B cell (primary cell): ENCODE measurements at regions not wholly inside any gene's neighbourhood (a gene's known extent, or its start where the extent isn't known, plus 50 kb on each side); places are given as distances from the start of the nearest gene placed in this dataset.

Experiments used
- ATAC-seq: fragments of 200-7000 bp; cut with Tn5 transposase; one replicate; pipeline ENCODE4 v1.10.0; 2021; ENCODE audit warnings: low read depth, mild to moderate bottlenecking, moderate number of reproducible peaks, moderate library complexity
- CTCF ChIA-PET: fragments of 350-600 bp; sonication (Branson Sonifier 250); formaldehyde crosslinking; loops from one replicate; lab custom pipeline; 2021; ENCODE audit warnings: antibody characterized with exemption, inconsistent platforms; lab: Charles Lee
- POLR2A ChIA-PET: fragments of 350-600 bp; sonication (Branson Sonifier 250); formaldehyde crosslinking; loops from one replicate; lab custom pipeline; 2021; ENCODE audit warnings: antibody characterized with exemption; lab: Charles Lee
- DNase-seq: peaks from one replicate; pipeline ENCODE4 v3.0.0; 2013
- H2AFZ ChIP-seq: 2 replicates; pipeline ENCODE4 v1.6.1; 2012; ENCODE audit warnings: mild to moderate bottlenecking, low read depth, low read length; ENCODE audit not compliant: insufficient read depth, poor library complexity, severe bottlenecking
- H3K27ac ChIP-seq, 2 donors: 1 replicate in 1 of 2; 2 replicates in 1 of 2; pipeline ENCODE4 v1.5.1; 2012 to 2013; ENCODE audit warnings: low read length in 2 of 2, mild to moderate bottlenecking in 2 of 2, moderate library complexity in 1 of 2
- H3K27me3 ChIP-seq, 4 experiments: fragments of 200-600 bp in 1 of 4; sonication (generic) in 1 of 4; replicated peaks in 1 of 4; 1 replicate in 2 of 4; 2 replicates in 2 of 4; pipeline versions ENCODE4 v1.6.1 to v1.7.0; 2013 to 2016; ENCODE audit warnings: low read length in 3 of 4, mild to moderate bottlenecking in 2 of 4, mixed read lengths in 1 of 4, moderate library complexity in 1 of 4; ENCODE audit not compliant: insufficient read depth in 4 of 4, control insufficient read depth in 3 of 4; ENCODE audit errors: control extremely low read depth in 1 of 4
- H3K36me3 ChIP-seq, 2 experiments: replicated peaks in 1 of 2; 1 replicate in 1 of 2; 2 replicates in 1 of 2; pipeline versions ENCODE4 v1.6.1 to v1.7.1; 2013; ENCODE audit warnings: low read length in 1 of 2; ENCODE audit not compliant: insufficient read depth in 2 of 2, control insufficient read depth in 1 of 2; ENCODE audit errors: control extremely low read depth in 1 of 2, extremely low read depth in 1 of 2
- H3K4me1 ChIP-seq, 2 donors: fragments of 200-600 bp in 1 of 2; sonication (generic) in 1 of 2; 1 replicate in 1 of 2; 2 replicates in 1 of 2; pipeline versions ENCODE4 v1.5.1 to v1.6.1; 2013 to 2017; ENCODE audit warnings: low read length in 2 of 2; ENCODE audit not compliant: control insufficient read depth in 2 of 2, insufficient read depth in 2 of 2
- H3K4me2 ChIP-seq: replicated peaks from 2 replicates; pipeline ENCODE3; 2012; ENCODE audit warnings: mild to moderate bottlenecking, low read depth, low read length; ENCODE audit not compliant: poor library complexity, severe bottlenecking
- H3K4me3 ChIP-seq, 5 experiments: fragments of 200-600 bp in 1 of 5; sonication (generic) in 1 of 5; 1 replicate in 3 of 5; 2 replicates in 2 of 5; pipeline versions ENCODE4 v1.5.1 to v1.7.0; 2011 to 2016; ENCODE audit warnings: low read length in 4 of 5, mild to moderate bottlenecking in 4 of 5, low read depth in 2 of 5, control low read depth in 1 of 5, moderate library complexity in 1 of 5; ENCODE audit not compliant: insufficient read depth in 1 of 5; ENCODE audit errors: control extremely low read depth in 1 of 5, extremely low read depth in 1 of 5
- H3K79me2 ChIP-seq: fragments of 200-600 bp; sonication (generic); one replicate; pipeline ENCODE4 v1.6.0; 2016; ENCODE audit warnings: low read length; ENCODE audit not compliant: control insufficient read depth, insufficient read depth
- H3K9ac ChIP-seq: fragments of 200-600 bp; sonication (generic); 2 replicates; pipeline ENCODE4 v1.6.1; 2017; ENCODE audit warnings: mild to moderate bottlenecking, low read length, moderate library complexity
- H3K9me3 ChIP-seq, 3 donors: one replicate each; pipeline versions ENCODE4 v1.6.1 to v1.7.1; 2013; ENCODE audit warnings: low read length in 2 of 3; ENCODE audit not compliant: control insufficient read depth in 2 of 3, insufficient read depth in 1 of 3; ENCODE audit errors: control extremely low read depth in 1 of 3
- H4K20me1 ChIP-seq: 2 replicates; pipeline ENCODE4 v1.6.0; 2012; ENCODE audit warnings: mild to moderate bottlenecking, low read length; ENCODE audit not compliant: insufficient read depth, control insufficient read depth, poor library complexity, severe bottlenecking
- H3K27ac Mint-ChIP-seq: one replicate; pipeline ENCODE4 v1.8.0; 2021; ENCODE audit warnings: mixed read lengths
- H3K27me3 Mint-ChIP-seq: one replicate; pipeline ENCODE4 v1.8.0; 2021; ENCODE audit warnings: mixed read lengths
- H3K4me1 Mint-ChIP-seq: one replicate; pipeline ENCODE4 v1.8.0; 2021; ENCODE audit warnings: mixed read lengths
- H3K4me3 Mint-ChIP-seq: one replicate; pipeline ENCODE4 v1.8.0; 2021; ENCODE audit warnings: mixed read lengths
- H3K9me3 Mint-ChIP-seq: one replicate; pipeline ENCODE4 v1.8.0; 2022; ENCODE audit warnings: mixed read lengths; ENCODE audit not compliant: insufficient read depth
- EZH2 ChIP-seq: IDR thresholded peaks from 2 replicates; pipeline ENCODE4 v1.6.1; 2012; ENCODE audit warnings: borderline replicate concordance, low read depth, mild to moderate bottlenecking, moderate library complexity, low read length; ENCODE audit not compliant: insufficient read depth, poor library complexity, severe bottlenecking
- WGBS: methylation state at CpG from one replicate; pipeline ENCODE4 v1.1.5; 2013; ENCODE audit warnings: missing lambda C conversion rate; ENCODE audit not compliant: insufficient coverage; 5-methylcytosine and 5-hydroxymethylcytosine counted together
- intact Hi-C: fragments of 100-400 bp; cut with micrococcal nuclease; formaldehyde crosslinking; loops from one replicate; pipeline ENCODE4 v1.10.0; 2022
- TF ChIP-seq, protein P1 (sequence below): fragments of 200-600 bp; IDR thresholded peaks from one replicate; pipeline ENCODE4 v1.8.0; 2022; ENCODE audit warnings: antibody characterized with exemption, mild to moderate bottlenecking

DNA sequence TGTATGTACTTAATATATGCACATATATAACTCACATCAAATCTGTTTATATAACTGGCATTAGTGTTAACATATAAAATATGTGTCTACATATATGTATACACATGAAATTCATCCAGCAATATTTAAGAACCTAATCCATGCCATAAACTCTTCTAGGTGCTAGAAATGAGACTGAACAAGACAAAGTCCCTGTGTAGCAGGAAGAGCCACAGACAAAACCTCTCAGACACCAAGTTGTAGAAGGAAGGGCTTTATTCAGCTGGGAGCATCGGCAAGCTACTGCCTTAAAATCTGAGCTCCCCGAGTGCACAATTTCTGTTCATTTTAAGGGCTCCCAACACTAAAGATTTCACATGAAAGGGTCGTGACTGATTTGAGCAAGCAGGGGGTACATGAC is 52.5 kb downstream of the CRPPA start:
- no peak overlapping the region for H3K27ac ChIP-seq
- TF ChIP-seq, protein P1, sequence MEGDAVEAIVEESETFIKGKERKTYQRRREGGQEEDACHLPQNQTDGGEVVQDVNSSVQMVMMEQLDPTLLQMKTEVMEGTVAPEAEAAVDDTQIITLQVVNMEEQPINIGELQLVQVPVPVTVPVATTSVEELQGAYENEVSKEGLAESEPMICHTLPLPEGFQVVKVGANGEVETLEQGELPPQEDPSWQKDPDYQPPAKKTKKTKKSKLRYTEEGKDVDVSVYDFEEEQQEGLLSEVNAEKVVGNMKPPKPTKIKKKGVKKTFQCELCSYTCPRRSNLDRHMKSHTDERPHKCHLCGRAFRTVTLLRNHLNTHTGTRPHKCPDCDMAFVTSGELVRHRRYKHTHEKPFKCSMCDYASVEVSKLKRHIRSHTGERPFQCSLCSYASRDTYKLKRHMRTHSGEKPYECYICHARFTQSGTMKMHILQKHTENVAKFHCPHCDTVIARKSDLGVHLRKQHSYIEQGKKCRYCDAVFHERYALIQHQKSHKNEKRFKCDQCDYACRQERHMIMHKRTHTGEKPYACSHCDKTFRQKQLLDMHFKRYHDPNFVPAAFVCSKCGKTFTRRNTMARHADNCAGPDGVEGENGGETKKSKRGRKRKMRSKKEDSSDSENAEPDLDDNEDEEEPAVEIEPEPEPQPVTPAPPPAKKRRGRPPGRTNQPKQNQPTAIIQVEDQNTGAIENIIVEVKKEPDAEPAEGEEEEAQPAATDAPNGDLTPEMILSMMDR, result no peak
- no peak for TF ChIP-seq EZH2
- H4K20me1 ChIP-seq, result no peaks in the 10 kb centered on the region
- no peak overlapping the region for H2AFZ ChIP-seq
- no peak overlapping the region for H3K9ac ChIP-seq
- intact Hi-C loops, result no loop called here
- no peak overlapping the region for H3K27ac Mint-ChIP-seq
- no peaks in the 10 kb centered on the region for H3K27me3 ChIP-seq
- H3K4me3 Mint-ChIP-seq, result no peak overlapping the region
- ChIA-PET CTCF (no interaction called here), POLR2A (no interaction called here)
- no peaks in the 10 kb centered on the region for H3K36me3 ChIP-seq
- no peaks in the 10 kb centered on the region for H3K9me3 Mint-ChIP-seq
- H3K4me3 ChIP-seq, result no peak overlapping the region
- no peaks in the 10 kb centered on the region for H3K4me1 Mint-ChIP-seq
- no CpG with 5 or more reads among the region's 3 CpGs for WGBS
- ATAC-seq (no peak), DNase-seq (no peak)
- no peaks in the 10 kb centered on the region for H3K79me2 ChIP-seq
- no peaks in the 10 kb centered on the region for H3K9me3 ChIP-seq
- H3K27me3 Mint-ChIP-seq, result no peaks in the 10 kb centered on the region
- no peaks in the 10 kb centered on the region for H3K4me1 ChIP-seq
- no peak overlapping the region for H3K4me2 ChIP-seq

DNA sequence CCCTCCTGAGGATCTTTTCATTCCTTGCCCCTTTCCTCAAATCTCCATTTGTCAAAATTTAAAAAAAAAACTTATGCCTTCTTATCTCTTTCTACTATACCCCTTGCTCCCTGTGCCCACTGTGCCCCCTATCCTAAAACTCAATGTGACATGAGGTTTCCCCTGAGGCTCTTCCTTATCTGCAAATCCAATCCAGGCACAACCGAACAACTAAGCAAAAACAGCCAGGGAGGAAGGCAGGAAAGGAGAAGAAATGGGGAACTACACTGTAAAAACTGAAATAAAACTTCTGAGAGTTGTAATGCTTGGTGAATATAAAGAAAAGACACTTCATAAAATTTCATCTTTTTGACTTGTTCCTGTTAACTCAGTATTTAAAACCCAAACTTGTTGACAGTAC is 54.2 kb downstream of the CRPPA start:
- Histone ChIP-seq H3K27me3 (no peaks in the 10 kb centered on the region), H3K27ac (no peak overlapping the region), H4K20me1 (no peaks in the 10 kb centered on the region), H3K4me2 (no peak overlapping the region), H3K9ac (no peak overlapping the region), H3K4me3 (no peak overlapping the region), H3K36me3 (no peaks in the 10 kb centered on the region), H3K79me2 (no peaks in the 10 kb centered on the region), H3K4me1 (no peaks in the 10 kb centered on the region), H2AFZ (no peak overlapping the region), H3K9me3 (no peaks in the 10 kb centered on the region)
- DNase-seq, result no peak
- intact Hi-C loops, result no loop called here
- no peak for TF ChIP-seq EZH2
- TF ChIP-seq, protein P1, result no peak
- no peaks in the 10 kb centered on the region for H3K27me3 Mint-ChIP-seq
- H3K27ac Mint-ChIP-seq, result no peak overlapping the region
- ATAC-seq, result no peak
- no peaks in the 10 kb centered on the region for H3K4me1 Mint-ChIP-seq
- ChIA-PET POLR2A (no interaction called here), CTCF (no interaction called here)
- no peaks in the 10 kb centered on the region for H3K9me3 Mint-ChIP-seq
- WGBS, result no CpG with 5 or more reads among the region's 1 CpG
- no peak overlapping the region for H3K4me3 Mint-ChIP-seq
